ENCODE measurements at regions not wholly inside any gene's neighbourhood (a gene's known extent, or its start where the extent isn't known, plus 50 kb on each side); places are given as distances from the start of the nearest gene placed in this dataset.
A peak's percentile ranks its signal among the peaks of the same experiment; 100 is the strongest.

- Mint-ChIP-seq H3K9me3 (peaks cover 36 to 37% of the 10 kb centered on the region in 2 experiments), H3K27me3 (ENCODE audit: low read depth) (peaks cover 93% of the 10 kb centered on the region), H3K4me3 (no peak overlapping the region), H3K27ac (no peak overlapping the region), H3K4me1 (no peaks in the 10 kb centered on the region), H3K36me3 (ENCODE audit: insufficient read depth in 1 of 3, low read depth in 3 of 3) (peaks cover 3 to 20% (median 5%) of the 10 kb centered on the region in 3 experiments; a peak in 4 of 7 replicates)
- Histone ChIP-seq H4K91ac (ENCODE audit: insufficient read length, low read depth, low read length) (no peak overlapping the region), H3K79me2 (ENCODE audit: insufficient read depth, low read length) (no peaks in the 10 kb centered on the region), H2BK12ac (ENCODE audit: insufficient read length, low read depth, low read length) (no peak overlapping the region), H3K23me2 (ENCODE audit: insufficient read length, low read depth, low read length, poor library complexity, severe bottlenecking) (no peaks in the 10 kb centered on the region), H2AK5ac (ENCODE audit: insufficient read length, low read length) (no peak overlapping the region), H4K8ac (replicated peaks; ENCODE audit: insufficient read length, low read depth, low read length) (no peak overlapping the region), H3K79me1 (ENCODE audit: insufficient read depth, low read depth, low read length, poor library complexity, severe bottlenecking) (no peaks in the 10 kb centered on the region), H3K9me3 (ENCODE audit: control insufficient read depth, low read depth, low read length) (no peaks in the 10 kb centered on the region), H3K4me1 (ENCODE audit: insufficient read depth, low read length) (no peaks in the 10 kb centered on the region), H3K4me2 (ENCODE audit: insufficient read depth, insufficient read length, low read length) (no peak overlapping the region), H3T11ph (ENCODE audit: low read length) (no peak overlapping the region), H4K5ac (ENCODE audit: insufficient read length, low read depth, low read length) (no peak overlapping the region), H3K9ac (ENCODE audit: extremely low read depth, insufficient read length, low read length) (no peak overlapping the region), H3K56ac (ENCODE audit: insufficient read length, low read depth, low read length) (no peak overlapping the region), H2AFZ (ENCODE audit: low read length) (no peak overlapping the region), H2BK120ac (ENCODE audit: low read depth, low read length, poor library complexity, severe bottlenecking) (no peak overlapping the region), H3K27ac (ENCODE audit: insufficient read length, low read depth, low read length) (no peak overlapping the region), H3K27me3 (ENCODE audit: insufficient read depth, low read length) (no peaks in the 10 kb centered on the region), H2BK15ac (ENCODE audit: low read depth, low read length) (no peak overlapping the region), H2BK20ac (ENCODE audit: low read depth, low read length, poor library complexity, severe bottlenecking) (no peak overlapping the region), H3K18ac (ENCODE audit: insufficient read length, low read depth, low read length) (no peak overlapping the region), H3K4ac (ENCODE audit: low read depth, low read length) (no peak overlapping the region), H3K14ac (ENCODE audit: insufficient read depth, low read length) (no peak overlapping the region), H2BK5ac (ENCODE audit: insufficient read length, low read length) (no peak overlapping the region), H3K23ac (ENCODE audit: insufficient read length, low read depth, low read length) (no peak overlapping the region), H4K20me1 (ENCODE audit: control insufficient read depth, insufficient read depth, insufficient read length) (no peaks in the 10 kb centered on the region)
- no peak for DNase-seq
- no CpG with 5 or more reads among the region's 26 CpGs for WGBS (ENCODE audit: extremely low coverage, insufficient read length, low lambda C conversion rate)
- TF ChIP-seq CTCF (conservative IDR thresholded peaks at IDR 0.05), result peak; percentile 12; the same call in 1 of the 3 replicates
Measured at GRCh38 chr2:242020196-242021004, 150.9 kb downstream of the RTP5 start.
